Superior temporal gyrus (tissue), 1 donor: ENCODE measurements at regions not wholly inside any gene's neighbourhood (a gene's known extent, or its start where the extent isn't known, plus 50 kb on each side); places are given as distances from the start of the nearest gene placed in this dataset.
"Not testable (repeated sequence)": the region's sequence is repeated elsewhere in the genome, so short reads cannot be mapped to it uniquely, and the experiment has no call there.

Experiments
- DNase-seq: peaks from one replicate; pipeline ENCODE4 v3.0.0-alpha.2; 2016; ENCODE audit errors: extremely low spot score

GRCh38 chr5:12576953-12577352, 672.7 kb upstream of the CTNND2 start:
- DNase-seq: not testable (repeated sequence)

- DNase-seq: not testable (repeated sequence)
Observed at GRCh38 chr5:12574298-12575093, 670.2 kb upstream of the CTNND2 start.

- DNase-seq: not testable (repeated sequence)
Observed at GRCh38 chr5:12573916-12574297, 669.7 kb upstream of the CTNND2 start.

GRCh38 chr5:12570688-12571087, 666.4 kb upstream of the CTNND2 start:
- no peak for DNase-seq

- no peak for DNase-seq
Observed at GRCh38 chr5:12566441-12566840, 662.2 kb upstream of the CTNND2 start.

GRCh38 chr5:12557012-12557411, 652.8 kb upstream of the CTNND2 start:
- DNase-seq: no peak

GRCh38 chr5:12526113-12526512, 621.9 kb upstream of the CTNND2 start:
- no peak for DNase-seq

GRCh38 chr5:12522116-12522515, 617.9 kb upstream of the CTNND2 start:
- no peak for DNase-seq

GRCh38 chr5:12504983-12505382, 600.7 kb upstream of the CTNND2 start:
- not testable (repeated sequence) for DNase-seq

- DNase-seq: no peak
Observed at GRCh38 chr5:12488161-12488560, 583.9 kb upstream of the CTNND2 start.

- DNase-seq: no peak
Observed at GRCh38 chr5:12480487-12480886, 576.2 kb upstream of the CTNND2 start.

- DNase-seq: no peak
Observed at GRCh38 chr5:12477554-12477953, 573.3 kb upstream of the CTNND2 start.

GRCh38 chr5:12467799-12468198, 563.6 kb upstream of the CTNND2 start:
- no peak for DNase-seq

- no peak for DNase-seq
Observed at GRCh38 chr5:12460493-12461261, 556.4 kb upstream of the CTNND2 start.

GRCh38 chr5:12459326-12459725, 555.1 kb upstream of the CTNND2 start:
- peak; percentile 40 for DNase-seq

- DNase-seq: no peak
Observed at GRCh38 chr5:12419075-12419474, 514.8 kb upstream of the CTNND2 start.

GRCh38 chr5:12413585-12413984, 509.3 kb upstream of the CTNND2 start:
- DNase-seq: no peak

- DNase-seq: no peak
Observed at GRCh38 chr5:12413075-12413474, 508.8 kb upstream of the CTNND2 start.

GRCh38 chr5:12399868-12400267, 495.6 kb upstream of the CTNND2 start:
- no peak for DNase-seq

GRCh38 chr5:12392246-12392645, 488.0 kb upstream of the CTNND2 start:
- no peak for DNase-seq

- no peak for DNase-seq
Observed at GRCh38 chr5:12385095-12385494, 480.8 kb upstream of the CTNND2 start.

- DNase-seq: no peak
Observed at GRCh38 chr5:12384005-12384404, 479.8 kb upstream of the CTNND2 start.

GRCh38 chr5:12367973-12368372, 463.7 kb upstream of the CTNND2 start:
- peak; percentile 31 for DNase-seq
